ENCODE measurements at regions not wholly inside any gene's neighbourhood (a gene's known extent, or its start where the extent isn't known, plus 50 kb on each side); places are given as distances from the start of the nearest gene placed in this dataset.

DNA sequence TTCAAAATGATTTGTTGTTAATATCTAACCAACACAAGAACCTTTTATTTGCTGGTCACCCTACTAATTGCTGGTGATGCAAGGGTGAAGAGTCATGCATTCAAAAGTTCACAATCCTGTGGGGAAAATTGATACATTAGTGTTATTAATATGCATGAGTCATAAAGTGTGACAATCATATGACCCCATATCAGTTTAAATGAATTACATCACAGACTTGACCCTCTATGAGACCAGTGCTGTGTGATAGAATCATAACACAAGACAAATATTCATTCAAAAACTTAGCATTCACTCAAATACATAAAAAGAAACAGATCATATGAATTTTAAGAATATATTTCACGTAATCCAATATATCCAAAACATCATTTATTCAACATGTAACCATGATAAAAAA is 304.6 kb upstream of the CDH12 start:
- no peak overlapping the region for H3K4me3 ChIP-seq (ENCODE audit: insufficient read length, low read depth)
- no peak for DNase-seq (ENCODE audit: low read depth, low spot score)
- no peak overlapping the region for H3K9ac ChIP-seq (ENCODE audit: insufficient read length, low read depth)
- no peak for TF ChIP-seq ZNF274 (IDR thresholded peaks at IDR 0.05; ENCODE audit: low read depth, low read length)
- no peak for TF ChIP-seq SUZ12 (IDR thresholded peaks at IDR 0.05; ENCODE audit: extremely low read depth, insufficient read depth, insufficient read length)
- no peak for TF ChIP-seq YY1 (IDR thresholded peaks at IDR 0.05; ENCODE audit: insufficient read depth, insufficient read length)
- no peaks in the 10 kb centered on the region for H3K36me3 ChIP-seq (ENCODE audit: insufficient read depth, insufficient read length, low read length)
- no peaks in the 10 kb centered on the region for H3K4me1 ChIP-seq (ENCODE audit: insufficient read depth, insufficient read length)
- no peaks in the 10 kb centered on the region for H3K9me3 ChIP-seq (ENCODE audit: insufficient read depth, low read length)
- no peaks in the 10 kb centered on the region for H3K27me3 ChIP-seq (ENCODE audit: insufficient read depth, insufficient read length)

GRCh38 chr5:23157169-23157568 is 304.0 kb upstream of the CDH12 start:
- no peak for TF ChIP-seq ZNF274 (IDR thresholded peaks at IDR 0.05; ENCODE audit: low read depth, low read length)
- Histone ChIP-seq H3K9ac (ENCODE audit: insufficient read length, low read depth) (no peak overlapping the region), H3K4me3 (ENCODE audit: insufficient read length, low read depth) (no peak overlapping the region), H3K27me3 (ENCODE audit: insufficient read depth, insufficient read length) (no peaks in the 10 kb centered on the region), H3K4me1 (ENCODE audit: insufficient read depth, insufficient read length) (no peaks in the 10 kb centered on the region), H3K36me3 (ENCODE audit: insufficient read depth, insufficient read length, low read length) (no peaks in the 10 kb centered on the region), H3K9me3 (ENCODE audit: insufficient read depth, low read length) (no peaks in the 10 kb centered on the region)
- DNase-seq (ENCODE audit: low read depth, low spot score), result no peak

GRCh38 chr5:23147625-23148024 is 294.5 kb upstream of the CDH12 start:
- no peaks in the 10 kb centered on the region for H3K4me1 ChIP-seq (ENCODE audit: insufficient read depth, insufficient read length)
- H3K36me3 ChIP-seq (ENCODE audit: insufficient read depth, insufficient read length, low read length), result no peaks in the 10 kb centered on the region
- TF ChIP-seq ZNF274 (IDR thresholded peaks at IDR 0.05; ENCODE audit: low read depth, low read length) (no peak), SUZ12 (IDR thresholded peaks at IDR 0.05; ENCODE audit: extremely low read depth, insufficient read depth, insufficient read length) (no peak), YY1 (IDR thresholded peaks at IDR 0.05; ENCODE audit: insufficient read depth, insufficient read length) (no peak)
- H3K27me3 ChIP-seq (ENCODE audit: insufficient read depth, insufficient read length), result no peaks in the 10 kb centered on the region
- H3K4me3 ChIP-seq (ENCODE audit: insufficient read length, low read depth), result no peak overlapping the region
- DNase-seq (ENCODE audit: low read depth, low spot score), result no peak
- no peaks in the 10 kb centered on the region for H3K9me3 ChIP-seq (ENCODE audit: insufficient read depth, low read length)
- no peak overlapping the region for H3K9ac ChIP-seq (ENCODE audit: insufficient read length, low read depth)

- H3K9ac ChIP-seq (ENCODE audit: insufficient read length, low read depth), result no peak overlapping the region
- no peaks in the 10 kb centered on the region for H3K9me3 ChIP-seq (ENCODE audit: insufficient read depth, low read length)
- H3K36me3 ChIP-seq (ENCODE audit: insufficient read depth, insufficient read length, low read length), result no peaks in the 10 kb centered on the region
- H3K4me3 ChIP-seq (ENCODE audit: insufficient read length, low read depth), result no peak overlapping the region
- DNase-seq (ENCODE audit: low read depth, low spot score), result no peak
- no peak for TF ChIP-seq SUZ12 (IDR thresholded peaks at IDR 0.05; ENCODE audit: extremely low read depth, insufficient read depth, insufficient read length)
- TF ChIP-seq ZNF274 (IDR thresholded peaks at IDR 0.05; ENCODE audit: low read depth, low read length), result no peak
- no peak for TF ChIP-seq YY1 (IDR thresholded peaks at IDR 0.05; ENCODE audit: insufficient read depth, insufficient read length)
- H3K27me3 ChIP-seq (ENCODE audit: insufficient read depth, insufficient read length), result no peaks in the 10 kb centered on the region
- H3K4me1 ChIP-seq (ENCODE audit: insufficient read depth, insufficient read length), result no peaks in the 10 kb centered on the region
Measured at GRCh38 chr5:23146183-23146582, 293.0 kb upstream of the CDH12 start.

GRCh38 chr5:23139338-23140171 is 286.4 kb upstream of the CDH12 start:
- Histone ChIP-seq H3K9me3 (ENCODE audit: insufficient read depth, low read length) (no peaks in the 10 kb centered on the region), H3K27me3 (ENCODE audit: insufficient read depth, insufficient read length) (no peaks in the 10 kb centered on the region), H3K4me3 (ENCODE audit: insufficient read length, low read depth) (no peak overlapping the region), H3K36me3 (ENCODE audit: insufficient read depth, insufficient read length, low read length) (no peaks in the 10 kb centered on the region), H3K9ac (ENCODE audit: insufficient read length, low read depth) (no peak overlapping the region), H3K4me1 (ENCODE audit: insufficient read depth, insufficient read length) (no peaks in the 10 kb centered on the region)
- no peak for TF ChIP-seq SUZ12 (IDR thresholded peaks at IDR 0.05; ENCODE audit: extremely low read depth, insufficient read depth, insufficient read length)
- TF ChIP-seq YY1 (IDR thresholded peaks at IDR 0.05; ENCODE audit: insufficient read depth, insufficient read length), result no peak
- no peak for TF ChIP-seq ZNF274 (IDR thresholded peaks at IDR 0.05; ENCODE audit: low read depth, low read length)
- DNase-seq (ENCODE audit: low read depth, low spot score), result peak; percentile 1

DNA sequence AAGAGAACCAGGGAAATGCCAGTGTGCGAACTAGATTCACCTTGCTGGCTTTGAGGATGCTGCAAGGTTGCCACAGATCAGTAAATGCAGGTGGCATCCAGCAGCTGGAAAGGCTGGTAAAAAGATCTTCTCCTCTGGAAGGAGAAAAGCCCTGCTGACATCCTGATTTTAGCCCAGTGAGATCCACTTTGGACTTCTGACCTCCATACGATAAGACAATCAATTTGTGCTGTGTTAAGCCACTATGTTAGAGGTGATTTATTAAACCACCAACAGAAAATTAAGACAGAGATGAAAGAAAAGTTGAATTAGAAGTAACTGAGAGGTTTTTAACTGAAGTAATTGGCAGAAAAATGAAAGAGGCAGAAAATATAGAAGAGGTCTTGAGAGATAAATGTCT is 283.8 kb upstream of the CDH12 start:
- H3K4me1 ChIP-seq (ENCODE audit: insufficient read depth, insufficient read length), result no peaks in the 10 kb centered on the region
- TF ChIP-seq SUZ12 (IDR thresholded peaks at IDR 0.05; ENCODE audit: extremely low read depth, insufficient read depth, insufficient read length) (no peak), YY1 (IDR thresholded peaks at IDR 0.05; ENCODE audit: insufficient read depth, insufficient read length) (no peak), ZNF274 (IDR thresholded peaks at IDR 0.05; ENCODE audit: low read depth, low read length) (no peak)

DNA sequence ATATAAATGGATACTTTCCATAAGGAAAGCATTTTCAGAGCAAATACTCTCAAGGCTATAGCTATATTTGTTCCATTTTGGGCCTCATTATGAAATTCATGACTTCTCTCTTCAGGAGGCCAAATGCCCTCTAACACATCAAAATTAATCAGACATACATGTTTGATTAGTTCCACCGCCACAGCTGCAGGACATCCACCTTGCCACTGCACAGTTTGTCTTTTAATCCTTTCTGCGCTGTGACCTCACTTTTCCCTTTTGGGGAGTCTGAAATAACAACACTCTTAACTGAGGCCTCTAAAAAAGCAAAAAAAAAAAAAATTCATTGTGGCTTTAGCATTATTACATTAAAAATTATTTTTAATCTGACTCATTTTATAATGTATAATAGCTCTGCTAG is 279.1 kb upstream of the CDH12 start:
- no peak overlapping the region for H3K9ac ChIP-seq (ENCODE audit: insufficient read length, low read depth)
- H3K27me3 ChIP-seq (ENCODE audit: insufficient read depth, insufficient read length), result no peaks in the 10 kb centered on the region
- H3K4me3 ChIP-seq (ENCODE audit: insufficient read length, low read depth), result no peak overlapping the region
- H3K36me3 ChIP-seq (ENCODE audit: insufficient read depth, insufficient read length, low read length), result no peaks in the 10 kb centered on the region
- H3K4me1 ChIP-seq (ENCODE audit: insufficient read depth, insufficient read length), result no peaks in the 10 kb centered on the region
- no peaks in the 10 kb centered on the region for H3K9me3 ChIP-seq (ENCODE audit: insufficient read depth, low read length)
- TF ChIP-seq YY1 (IDR thresholded peaks at IDR 0.05; ENCODE audit: insufficient read depth, insufficient read length), result no peak
- TF ChIP-seq SUZ12 (IDR thresholded peaks at IDR 0.05; ENCODE audit: extremely low read depth, insufficient read depth, insufficient read length), result no peak
- TF ChIP-seq ZNF274 (IDR thresholded peaks at IDR 0.05; ENCODE audit: low read depth, low read length), result no peak
- DNase-seq (ENCODE audit: low read depth, low spot score), result no peak

More for the DNA sequence above, 283.8 kb upstream of the CDH12 start:
- Histone ChIP-seq H3K4me3 (ENCODE audit: insufficient read length, low read depth) (no peak overlapping the region), H3K36me3 (ENCODE audit: insufficient read depth, insufficient read length, low read length) (no peaks in the 10 kb centered on the region), H3K27me3 (ENCODE audit: insufficient read depth, insufficient read length) (no peaks in the 10 kb centered on the region), H3K9me3 (ENCODE audit: insufficient read depth, low read length) (no peaks in the 10 kb centered on the region), H3K9ac (ENCODE audit: insufficient read length, low read depth) (no peak overlapping the region)
- no peak for DNase-seq (ENCODE audit: low read depth, low spot score)

Data from NT2/D1 (cell line).